Left ventricle myocardium inferior (tissue), 1 donor: ENCODE measurements at regions not wholly inside any gene's neighbourhood (a gene's known extent, or its start where the extent isn't known, plus 50 kb on each side); places are given as distances from the start of the nearest gene placed in this dataset.
"Not testable (repeated sequence)": the region's sequence is repeated elsewhere in the genome, so short reads cannot be mapped to it uniquely, and the experiment has no call there.

Experiments used
- DNase-seq: peaks from one replicate; pipeline ENCODE4 v3.0.0-alpha.2; 2020
- H3K27ac ChIP-seq: fragments of 200-600 bp; replicated peaks from 2 replicates; pipeline ENCODE4 v1.8.0; 2021
- H3K27me3 ChIP-seq: fragments of 200-600 bp; 2 replicates; pipeline ENCODE4 v1.8.0; 2021; ENCODE audit warnings: low read depth
- H3K36me3 ChIP-seq: fragments of 200-600 bp; 2 replicates; pipeline ENCODE4 v1.8.0; 2021
- H3K4me1 ChIP-seq: fragments of 200-600 bp; 2 replicates; pipeline ENCODE4 v1.8.0; 2021
- H3K4me3 ChIP-seq: fragments of 200-600 bp; 2 replicates; pipeline ENCODE4 v1.8.0; 2021; ENCODE audit warnings: mild to moderate bottlenecking, moderate library complexity
- H3K9me3 ChIP-seq: fragments of 200-600 bp; replicated peaks from 2 replicates; pipeline ENCODE4 v1.8.0; 2021
- intact Hi-C: fragments of 100-400 bp; cut with micrococcal nuclease; formaldehyde crosslinking; loops from one replicate; pipeline ENCODE4 v1.11.0; 2022
- TF ChIP-seq, protein P1 (sequence below): fragments of 200-600 bp; IDR thresholded peaks from 2 replicates; pipeline ENCODE4 v1.8.0; 2021; ENCODE audit warnings: antibody characterized with exemption, mild to moderate bottlenecking, borderline replicate concordance
- donor health status: DM: no; HTN: yes; CAD: no; lungs with severe emphysema.

DNA sequence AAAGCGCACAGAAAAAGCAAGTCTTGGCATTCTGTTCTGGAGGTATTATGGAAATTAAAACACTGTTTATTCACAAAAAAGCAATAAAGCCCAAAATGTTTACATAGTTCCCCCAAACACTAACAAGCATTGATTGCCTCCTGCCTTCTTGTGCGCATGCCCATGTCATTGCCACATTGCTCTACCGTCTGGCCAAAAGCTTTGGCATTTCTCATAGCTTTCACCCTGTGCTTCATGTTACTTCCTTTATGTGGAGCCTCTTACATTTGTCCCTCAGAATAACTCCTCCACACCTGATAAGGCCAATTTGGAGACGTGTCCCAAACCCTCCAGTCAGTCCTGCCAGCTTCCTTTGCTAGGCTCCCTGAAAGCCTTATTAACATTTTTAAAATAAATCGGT is 680.8 kb downstream of the GBE1 start:
- TF ChIP-seq, protein P1, sequence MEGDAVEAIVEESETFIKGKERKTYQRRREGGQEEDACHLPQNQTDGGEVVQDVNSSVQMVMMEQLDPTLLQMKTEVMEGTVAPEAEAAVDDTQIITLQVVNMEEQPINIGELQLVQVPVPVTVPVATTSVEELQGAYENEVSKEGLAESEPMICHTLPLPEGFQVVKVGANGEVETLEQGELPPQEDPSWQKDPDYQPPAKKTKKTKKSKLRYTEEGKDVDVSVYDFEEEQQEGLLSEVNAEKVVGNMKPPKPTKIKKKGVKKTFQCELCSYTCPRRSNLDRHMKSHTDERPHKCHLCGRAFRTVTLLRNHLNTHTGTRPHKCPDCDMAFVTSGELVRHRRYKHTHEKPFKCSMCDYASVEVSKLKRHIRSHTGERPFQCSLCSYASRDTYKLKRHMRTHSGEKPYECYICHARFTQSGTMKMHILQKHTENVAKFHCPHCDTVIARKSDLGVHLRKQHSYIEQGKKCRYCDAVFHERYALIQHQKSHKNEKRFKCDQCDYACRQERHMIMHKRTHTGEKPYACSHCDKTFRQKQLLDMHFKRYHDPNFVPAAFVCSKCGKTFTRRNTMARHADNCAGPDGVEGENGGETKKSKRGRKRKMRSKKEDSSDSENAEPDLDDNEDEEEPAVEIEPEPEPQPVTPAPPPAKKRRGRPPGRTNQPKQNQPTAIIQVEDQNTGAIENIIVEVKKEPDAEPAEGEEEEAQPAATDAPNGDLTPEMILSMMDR = no peak
- H3K27me3 ChIP-seq = no peaks in the 10 kb centered on the region
- no peak overlapping the region for H3K27ac ChIP-seq
- DNase-seq = no peak
- H3K9me3 ChIP-seq = peaks cover 6% of the 10 kb centered on the region
- H3K36me3 ChIP-seq = no peaks in the 10 kb centered on the region
- intact Hi-C loops = no loop called here
- no peak overlapping the region for H3K4me3 ChIP-seq
- no peaks in the 10 kb centered on the region for H3K4me1 ChIP-seq

DNA sequence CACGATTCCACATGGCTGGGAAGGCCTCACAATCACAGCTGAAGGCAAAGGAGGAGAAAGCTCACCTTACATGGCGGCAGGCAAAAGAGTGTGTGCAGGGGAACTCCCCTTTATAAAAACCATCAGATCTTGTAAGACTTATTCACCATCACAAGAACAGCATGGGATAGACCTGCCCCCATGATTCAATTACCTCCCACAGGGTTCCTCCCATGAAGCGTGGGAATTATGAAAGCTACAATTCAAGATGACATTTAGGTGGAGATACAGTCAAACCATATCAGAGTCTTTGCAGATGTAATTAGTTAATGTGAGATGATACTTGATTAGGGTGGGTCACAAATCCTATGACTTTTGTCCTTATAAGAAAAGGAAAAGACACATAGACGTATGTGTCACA is 688.9 kb downstream of the GBE1 start:
- peaks cover 4% of the 10 kb centered on the region for H3K9me3 ChIP-seq
- intact Hi-C loops = no loop called here
- H3K4me1 ChIP-seq = no peaks in the 10 kb centered on the region
- H3K27ac ChIP-seq = no peak overlapping the region
- TF ChIP-seq, protein P1 = no peak
- H3K4me3 ChIP-seq = no peak overlapping the region
- no peak for DNase-seq
- H3K36me3 ChIP-seq = no peaks in the 10 kb centered on the region
- no peaks in the 10 kb centered on the region for H3K27me3 ChIP-seq

DNA sequence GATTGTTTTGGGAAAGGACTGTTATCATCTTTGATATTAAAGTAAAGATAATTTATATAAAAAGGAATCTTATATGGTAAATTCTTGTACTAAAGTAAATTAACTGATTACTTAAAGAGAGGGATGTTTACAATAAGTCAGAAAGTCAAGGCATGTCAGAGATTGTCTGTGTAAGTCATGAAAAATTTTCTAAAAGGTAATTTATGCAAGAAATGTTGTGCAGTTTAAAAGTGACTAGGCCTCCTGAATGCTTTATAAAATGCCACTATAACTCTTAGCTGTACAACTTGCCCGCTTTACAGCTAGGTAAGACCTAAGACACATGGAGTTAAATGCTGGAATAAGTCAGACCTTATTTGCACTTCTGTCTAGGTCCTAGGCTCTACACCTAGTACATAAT is 692.9 kb downstream of the GBE1 start:
- Histone ChIP-seq H3K27me3 (no peaks in the 10 kb centered on the region), H3K27ac (no peak overlapping the region), H3K9me3 (peaks cover 16% of the 10 kb centered on the region), H3K4me3 (no peak overlapping the region), H3K4me1 (no peaks in the 10 kb centered on the region), H3K36me3 (no peaks in the 10 kb centered on the region)
- intact Hi-C loops = no loop called here
- no peak for DNase-seq
- TF ChIP-seq, protein P1 = no peak

DNA sequence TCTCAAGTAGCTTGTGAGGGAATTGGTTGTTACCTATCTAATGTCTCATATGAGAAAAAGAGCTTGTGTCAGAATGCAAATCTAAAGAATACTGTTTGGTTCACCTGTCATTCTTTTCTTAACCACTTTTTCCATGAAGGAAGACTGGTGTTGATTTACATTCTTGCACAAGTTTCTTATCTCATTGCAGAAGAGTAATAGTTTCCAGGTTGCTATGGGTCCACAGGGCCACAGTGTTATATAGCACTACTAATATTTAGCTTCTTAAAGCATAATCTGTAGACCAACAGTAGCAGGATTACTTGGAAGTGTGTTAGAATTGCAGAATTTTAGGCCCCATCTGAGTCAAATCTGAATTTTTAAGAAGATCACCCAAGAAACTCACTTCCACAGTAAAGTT is 697.5 kb downstream of the GBE1 start:
- no peak overlapping the region for H3K4me3 ChIP-seq
- no peaks in the 10 kb centered on the region for H3K4me1 ChIP-seq
- no peak for DNase-seq
- H3K9me3 ChIP-seq = peaks cover 16% of the 10 kb centered on the region
- intact Hi-C loops = no loop called here
- TF ChIP-seq, protein P1 = no peak
- no peaks in the 10 kb centered on the region for H3K27me3 ChIP-seq
- no peaks in the 10 kb centered on the region for H3K36me3 ChIP-seq
- no peak overlapping the region for H3K27ac ChIP-seq

DNA sequence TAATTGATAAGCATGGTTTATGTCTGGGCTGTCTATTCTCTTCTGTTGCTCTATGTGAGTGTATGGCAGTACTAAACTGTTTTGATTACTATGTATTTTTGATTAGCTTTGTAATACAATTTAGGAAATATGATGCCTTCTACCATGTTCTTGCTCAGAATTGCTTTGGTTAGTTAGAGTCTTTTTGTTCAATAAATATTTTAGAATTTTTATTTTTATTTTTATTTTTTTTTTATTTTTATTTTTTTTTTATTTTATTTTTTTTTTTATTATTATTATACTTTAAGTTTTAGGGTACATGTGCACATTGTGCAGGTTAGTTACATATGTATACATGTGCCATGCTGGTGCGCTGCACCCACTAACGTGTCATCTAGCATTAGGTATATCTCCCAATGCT is 710.3 kb downstream of the GBE1 start:
- H3K27me3 ChIP-seq, H3K4me1 ChIP-seq, H3K4me3 ChIP-seq, H3K9me3 ChIP-seq, H3K27ac ChIP-seq, H3K36me3 ChIP-seq, intact Hi-C loops, DNase-seq: not testable (repeated sequence)

DNA sequence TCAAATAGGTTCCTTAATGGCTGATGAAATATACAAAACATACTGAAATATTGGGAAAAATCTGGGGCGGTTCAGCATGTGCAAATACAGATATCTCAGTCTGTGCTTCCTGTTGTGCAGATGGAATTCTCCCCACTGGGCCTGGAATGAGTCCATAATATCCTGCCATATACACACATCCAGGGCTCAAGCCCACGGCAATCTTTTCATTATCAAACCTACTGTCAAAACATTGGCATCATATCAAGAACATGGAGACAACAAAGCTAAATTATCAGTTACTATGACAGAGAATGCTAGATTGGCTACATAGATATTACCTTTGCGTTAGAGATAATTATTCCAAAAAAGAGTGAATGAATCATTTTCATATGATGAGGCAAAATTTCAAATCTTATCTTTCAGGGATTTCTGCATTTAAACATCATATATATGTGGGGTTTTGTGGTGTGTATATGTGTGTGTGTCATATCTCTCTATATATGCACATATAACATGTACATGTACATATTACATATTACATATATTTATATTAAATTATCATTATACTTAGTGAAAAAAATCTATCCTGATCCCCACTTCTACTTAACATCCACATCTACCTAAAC is 713.3 kb downstream of the GBE1 start:
- no peak overlapping the region for H3K4me3 ChIP-seq
- no peaks in the 10 kb centered on the region for H3K27me3 ChIP-seq
- no peak for DNase-seq
- TF ChIP-seq, protein P1 = no peak
- no peaks in the 10 kb centered on the region for H3K9me3 ChIP-seq
- no peaks in the 10 kb centered on the region for H3K4me1 ChIP-seq
- H3K36me3 ChIP-seq = no peaks in the 10 kb centered on the region
- intact Hi-C loops = no loop called here
- no peak overlapping the region for H3K27ac ChIP-seq
